ENCODE measurements at regions not wholly inside any gene's neighbourhood (a gene's known extent, or its start where the extent isn't known, plus 50 kb on each side); places are given as distances from the start of the nearest gene placed in this dataset.

DNA sequence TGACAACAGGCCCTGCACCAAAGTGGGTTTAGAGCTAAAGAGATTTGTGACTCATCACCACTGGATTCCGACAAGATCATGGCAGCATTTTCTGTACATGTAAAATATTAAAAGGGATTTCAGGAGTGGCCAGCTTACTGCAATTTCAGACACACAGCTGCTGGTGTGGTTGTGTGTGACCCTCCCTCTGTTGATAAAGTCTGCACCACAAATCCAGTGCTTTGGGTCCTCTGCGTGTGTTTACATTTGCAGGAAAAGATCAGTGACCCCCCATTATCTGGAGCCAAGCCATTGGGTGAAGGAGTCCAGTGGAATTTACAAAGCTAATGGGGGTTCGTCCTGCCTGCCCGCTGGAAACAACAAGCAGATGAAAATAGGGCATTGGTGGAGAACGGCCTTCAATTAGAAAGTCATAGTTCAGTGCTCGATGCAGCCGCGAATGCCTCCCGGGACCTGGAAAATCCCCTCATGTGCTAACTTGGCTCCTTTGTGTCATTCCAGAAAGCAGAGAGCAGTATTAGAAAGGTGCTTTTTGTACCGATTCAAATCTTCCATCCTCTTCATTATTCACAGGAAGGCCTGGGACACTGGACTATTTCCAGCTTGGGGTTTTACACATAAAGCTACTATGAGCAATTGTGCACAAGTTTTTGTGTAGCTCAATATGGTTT, 188.5 kb upstream of the TMEM132C start:
- ATAC-seq (no peak), DNase-seq (ENCODE audit: low spot score) (no peak)
- no peaks in the 10 kb centered on the region for H3K27me3 ChIP-seq (ENCODE audit: insufficient read depth)
- no peaks in the 10 kb centered on the region for H3F3A ChIP-seq (replicated peaks; ENCODE audit: low read depth)
- no peak overlapping the region for H3K4me3 ChIP-seq
- no peaks in the 10 kb centered on the region for H3K9me2 ChIP-seq (ENCODE audit: insufficient read depth)
- TF ChIP-seq ZNF331 (CRISPR knock-in tag; IDR thresholded peaks at IDR 0.05; ENCODE audit: low read depth) = no peak
- TF ChIP-seq, protein P1, sequence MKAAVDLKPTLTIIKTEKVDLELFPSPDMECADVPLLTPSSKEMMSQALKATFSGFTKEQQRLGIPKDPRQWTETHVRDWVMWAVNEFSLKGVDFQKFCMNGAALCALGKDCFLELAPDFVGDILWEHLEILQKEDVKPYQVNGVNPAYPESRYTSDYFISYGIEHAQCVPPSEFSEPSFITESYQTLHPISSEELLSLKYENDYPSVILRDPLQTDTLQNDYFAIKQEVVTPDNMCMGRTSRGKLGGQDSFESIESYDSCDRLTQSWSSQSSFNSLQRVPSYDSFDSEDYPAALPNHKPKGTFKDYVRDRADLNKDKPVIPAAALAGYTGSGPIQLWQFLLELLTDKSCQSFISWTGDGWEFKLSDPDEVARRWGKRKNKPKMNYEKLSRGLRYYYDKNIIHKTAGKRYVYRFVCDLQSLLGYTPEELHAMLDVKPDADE (IDR thresholded peaks at IDR 0.05) = no peak
- TF ChIP-seq CREB1 (CRISPR knock-in tag; IDR thresholded peaks at IDR 0.05; ENCODE audit: low read depth) = no peak
- TF ChIP-seq STAT1 (IDR thresholded peaks at IDR 0.05; ENCODE audit: unreplicated experiment) = no peak
- no peak for TF ChIP-seq ZNF114 (CRISPR knock-in tag; IDR thresholded peaks at IDR 0.05)
- no peak for TF ChIP-seq EZH2phosphoT487 (IDR thresholded peaks at IDR 0.05; ENCODE audit: unreplicated experiment)
- TF ChIP-seq JUNB (IDR thresholded peaks at IDR 0.05; ENCODE audit: unreplicated experiment) = no peak
- TF ChIP-seq, protein P2, sequence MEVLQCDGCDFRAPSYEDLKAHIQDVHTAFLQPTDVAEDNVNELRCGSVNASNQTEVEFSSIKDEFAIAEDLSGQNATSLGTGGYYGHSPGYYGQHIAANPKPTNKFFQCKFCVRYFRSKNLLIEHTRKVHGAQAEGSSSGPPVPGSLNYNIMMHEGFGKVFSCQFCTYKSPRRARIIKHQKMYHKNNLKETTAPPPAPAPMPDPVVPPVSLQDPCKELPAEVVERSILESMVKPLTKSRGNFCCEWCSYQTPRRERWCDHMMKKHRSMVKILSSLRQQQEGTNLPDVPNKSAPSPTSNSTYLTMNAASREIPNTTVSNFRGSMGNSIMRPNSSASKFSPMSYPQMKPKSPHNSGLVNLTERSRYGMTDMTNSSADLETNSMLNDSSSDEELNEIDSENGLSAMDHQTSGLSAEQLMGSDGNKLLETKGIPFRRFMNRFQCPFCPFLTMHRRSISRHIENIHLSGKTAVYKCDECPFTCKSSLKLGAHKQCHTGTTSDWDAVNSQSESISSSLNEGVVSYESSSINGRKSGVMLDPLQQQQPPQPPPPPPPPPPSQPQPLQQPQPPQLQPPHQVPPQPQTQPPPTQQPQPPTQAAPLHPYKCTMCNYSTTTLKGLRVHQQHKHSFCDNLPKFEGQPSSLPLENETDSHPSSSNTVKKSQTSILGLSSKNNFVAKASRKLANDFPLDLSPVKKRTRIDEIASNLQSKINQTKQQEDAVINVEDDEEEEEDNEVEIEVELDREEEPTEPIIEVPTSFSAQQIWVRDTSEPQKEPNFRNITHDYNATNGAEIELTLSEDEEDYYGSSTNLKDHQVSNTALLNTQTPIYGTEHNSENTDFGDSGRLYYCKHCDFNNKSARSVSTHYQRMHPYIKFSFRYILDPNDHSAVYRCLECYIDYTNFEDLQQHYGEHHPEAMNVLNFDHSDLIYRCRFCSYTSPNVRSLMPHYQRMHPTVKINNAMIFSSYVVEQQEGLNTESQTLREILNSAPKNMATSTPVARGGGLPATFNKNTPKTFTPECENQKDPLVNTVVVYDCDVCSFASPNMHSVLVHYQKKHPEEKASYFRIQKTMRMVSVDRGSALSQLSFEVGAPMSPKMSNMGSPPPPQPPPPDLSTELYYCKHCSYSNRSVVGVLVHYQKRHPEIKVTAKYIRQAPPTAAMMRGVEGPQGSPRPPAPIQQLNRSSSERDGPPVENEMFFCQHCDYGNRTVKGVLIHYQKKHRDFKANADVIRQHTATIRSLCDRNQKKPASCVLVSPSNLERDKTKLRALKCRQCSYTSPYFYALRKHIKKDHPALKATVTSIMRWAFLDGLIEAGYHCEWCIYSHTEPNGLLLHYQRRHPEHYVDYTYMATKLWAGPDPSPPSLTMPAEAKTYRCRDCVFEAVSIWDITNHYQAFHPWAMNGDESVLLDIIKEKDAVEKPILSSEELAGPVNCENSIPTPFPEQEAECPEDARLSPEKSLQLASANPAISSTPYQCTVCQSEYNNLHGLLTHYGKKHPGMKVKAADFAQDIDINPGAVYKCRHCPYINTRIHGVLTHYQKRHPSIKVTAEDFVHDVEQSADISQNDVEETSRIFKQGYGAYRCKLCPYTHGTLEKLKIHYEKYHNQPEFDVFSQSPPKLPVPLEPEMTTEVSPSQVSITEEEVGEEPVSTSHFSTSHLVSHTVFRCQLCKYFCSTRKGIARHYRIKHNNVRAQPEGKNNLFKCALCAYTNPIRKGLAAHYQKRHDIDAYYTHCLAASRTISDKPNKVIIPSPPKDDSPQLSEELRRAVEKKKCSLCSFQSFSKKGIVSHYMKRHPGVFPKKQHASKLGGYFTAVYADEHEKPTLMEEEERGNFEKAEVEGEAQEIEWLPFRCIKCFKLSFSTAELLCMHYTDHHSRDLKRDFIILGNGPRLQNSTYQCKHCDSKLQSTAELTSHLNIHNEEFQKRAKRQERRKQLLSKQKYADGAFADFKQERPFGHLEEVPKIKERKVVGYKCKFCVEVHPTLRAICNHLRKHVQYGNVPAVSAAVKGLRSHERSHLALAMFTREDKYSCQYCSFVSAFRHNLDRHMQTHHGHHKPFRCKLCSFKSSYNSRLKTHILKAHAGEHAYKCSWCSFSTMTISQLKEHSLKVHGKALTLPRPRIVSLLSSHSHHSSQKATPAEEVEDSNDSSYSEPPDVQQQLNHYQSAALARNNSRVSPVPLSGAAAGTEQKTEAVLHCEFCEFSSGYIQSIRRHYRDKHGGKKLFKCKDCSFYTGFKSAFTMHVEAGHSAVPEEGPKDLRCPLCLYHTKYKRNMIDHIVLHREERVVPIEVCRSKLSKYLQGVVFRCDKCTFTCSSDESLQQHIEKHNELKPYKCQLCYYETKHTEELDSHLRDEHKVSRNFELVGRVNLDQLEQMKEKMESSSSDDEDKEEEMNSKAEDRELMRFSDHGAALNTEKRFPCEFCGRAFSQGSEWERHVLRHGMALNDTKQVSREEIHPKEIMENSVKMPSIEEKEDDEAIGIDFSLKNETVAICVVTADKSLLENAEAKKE (CRISPR knock-in tag; IDR thresholded peaks at IDR 0.05) = no peak
- no peak for TF ChIP-seq NANOG (IDR thresholded peaks at IDR 0.05; ENCODE audit: borderline replicate concordance)
- no peak for TF ChIP-seq POLR2AphosphoS5 (IDR thresholded peaks at IDR 0.05; ENCODE audit: low read depth)
- TF ChIP-seq, protein P3, sequence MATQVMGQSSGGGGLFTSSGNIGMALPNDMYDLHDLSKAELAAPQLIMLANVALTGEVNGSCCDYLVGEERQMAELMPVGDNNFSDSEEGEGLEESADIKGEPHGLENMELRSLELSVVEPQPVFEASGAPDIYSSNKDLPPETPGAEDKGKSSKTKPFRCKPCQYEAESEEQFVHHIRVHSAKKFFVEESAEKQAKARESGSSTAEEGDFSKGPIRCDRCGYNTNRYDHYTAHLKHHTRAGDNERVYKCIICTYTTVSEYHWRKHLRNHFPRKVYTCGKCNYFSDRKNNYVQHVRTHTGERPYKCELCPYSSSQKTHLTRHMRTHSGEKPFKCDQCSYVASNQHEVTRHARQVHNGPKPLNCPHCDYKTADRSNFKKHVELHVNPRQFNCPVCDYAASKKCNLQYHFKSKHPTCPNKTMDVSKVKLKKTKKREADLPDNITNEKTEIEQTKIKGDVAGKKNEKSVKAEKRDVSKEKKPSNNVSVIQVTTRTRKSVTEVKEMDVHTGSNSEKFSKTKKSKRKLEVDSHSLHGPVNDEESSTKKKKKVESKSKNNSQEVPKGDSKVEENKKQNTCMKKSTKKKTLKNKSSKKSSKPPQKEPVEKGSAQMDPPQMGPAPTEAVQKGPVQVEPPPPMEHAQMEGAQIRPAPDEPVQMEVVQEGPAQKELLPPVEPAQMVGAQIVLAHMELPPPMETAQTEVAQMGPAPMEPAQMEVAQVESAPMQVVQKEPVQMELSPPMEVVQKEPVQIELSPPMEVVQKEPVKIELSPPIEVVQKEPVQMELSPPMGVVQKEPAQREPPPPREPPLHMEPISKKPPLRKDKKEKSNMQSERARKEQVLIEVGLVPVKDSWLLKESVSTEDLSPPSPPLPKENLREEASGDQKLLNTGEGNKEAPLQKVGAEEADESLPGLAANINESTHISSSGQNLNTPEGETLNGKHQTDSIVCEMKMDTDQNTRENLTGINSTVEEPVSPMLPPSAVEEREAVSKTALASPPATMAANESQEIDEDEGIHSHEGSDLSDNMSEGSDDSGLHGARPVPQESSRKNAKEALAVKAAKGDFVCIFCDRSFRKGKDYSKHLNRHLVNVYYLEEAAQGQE (IDR thresholded peaks at IDR 0.05; ENCODE audit: unreplicated experiment) = no peak
- TF ChIP-seq EZH2 (IDR thresholded peaks at IDR 0.05; ENCODE audit: low read depth, unreplicated experiment) = no peak
- TF ChIP-seq, protein P4, sequence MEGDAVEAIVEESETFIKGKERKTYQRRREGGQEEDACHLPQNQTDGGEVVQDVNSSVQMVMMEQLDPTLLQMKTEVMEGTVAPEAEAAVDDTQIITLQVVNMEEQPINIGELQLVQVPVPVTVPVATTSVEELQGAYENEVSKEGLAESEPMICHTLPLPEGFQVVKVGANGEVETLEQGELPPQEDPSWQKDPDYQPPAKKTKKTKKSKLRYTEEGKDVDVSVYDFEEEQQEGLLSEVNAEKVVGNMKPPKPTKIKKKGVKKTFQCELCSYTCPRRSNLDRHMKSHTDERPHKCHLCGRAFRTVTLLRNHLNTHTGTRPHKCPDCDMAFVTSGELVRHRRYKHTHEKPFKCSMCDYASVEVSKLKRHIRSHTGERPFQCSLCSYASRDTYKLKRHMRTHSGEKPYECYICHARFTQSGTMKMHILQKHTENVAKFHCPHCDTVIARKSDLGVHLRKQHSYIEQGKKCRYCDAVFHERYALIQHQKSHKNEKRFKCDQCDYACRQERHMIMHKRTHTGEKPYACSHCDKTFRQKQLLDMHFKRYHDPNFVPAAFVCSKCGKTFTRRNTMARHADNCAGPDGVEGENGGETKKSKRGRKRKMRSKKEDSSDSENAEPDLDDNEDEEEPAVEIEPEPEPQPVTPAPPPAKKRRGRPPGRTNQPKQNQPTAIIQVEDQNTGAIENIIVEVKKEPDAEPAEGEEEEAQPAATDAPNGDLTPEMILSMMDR (conservative IDR thresholded peaks at IDR 0.05; ENCODE audit: low read depth in 2 of 2) = no peak
- no peaks in the 10 kb centered on the region for H4K20me1 ChIP-seq (replicated peaks; ENCODE audit: insufficient read depth)
- Mint-ChIP-seq H3K4me3 (no peak overlapping the region), H3K36me3 (ENCODE audit: low read depth) (peaks cover 51% of the 10 kb centered on the region), H3K4me1 (no peaks in the 10 kb centered on the region), H3K9me3 (peaks cover 100% of the 10 kb centered on the region), H3K27me3 (ENCODE audit: insufficient read depth, low read depth, poor library complexity) (peaks cover 6% of the 10 kb centered on the region), H3K27ac (no peak overlapping the region)
- H3K4me2 ChIP-seq = no peak overlapping the region
- no peak overlapping the region for H3K27ac ChIP-seq (ENCODE audit: low read depth)
- no peak overlapping the region for H2AFZ ChIP-seq
- no peaks in the 10 kb centered on the region for H3K79me2 ChIP-seq (replicated peaks; ENCODE audit: insufficient read depth)
- H3K36me3 ChIP-seq (ENCODE audit: insufficient read depth) = peaks cover 4% of the 10 kb centered on the region; the same call in 1 of the 2 replicates
- no peaks in the 10 kb centered on the region for H3K4me1 ChIP-seq (ENCODE audit: insufficient read depth)
